Stimulated activated CD8-positive, alpha-beta memory T cell treated with anti-CD3 and anti-CD28 coated beads, Interleukin-4, amount 100 ng/mL, for 48 hours (primary cell): ENCODE measurements at regions not wholly inside any gene's neighbourhood (a gene's known extent, or its start where the extent isn't known, plus 50 kb on each side); places are given as distances from the start of the nearest gene placed in this dataset.
"Not testable (repeated sequence)": the region's sequence is repeated elsewhere in the genome, so short reads cannot be mapped to it uniquely, and the experiment has no call there.

Experiments
- DNase-seq: peaks from one replicate; pipeline ENCODE4 v3.0.0-alpha.2; 2020

DNA sequence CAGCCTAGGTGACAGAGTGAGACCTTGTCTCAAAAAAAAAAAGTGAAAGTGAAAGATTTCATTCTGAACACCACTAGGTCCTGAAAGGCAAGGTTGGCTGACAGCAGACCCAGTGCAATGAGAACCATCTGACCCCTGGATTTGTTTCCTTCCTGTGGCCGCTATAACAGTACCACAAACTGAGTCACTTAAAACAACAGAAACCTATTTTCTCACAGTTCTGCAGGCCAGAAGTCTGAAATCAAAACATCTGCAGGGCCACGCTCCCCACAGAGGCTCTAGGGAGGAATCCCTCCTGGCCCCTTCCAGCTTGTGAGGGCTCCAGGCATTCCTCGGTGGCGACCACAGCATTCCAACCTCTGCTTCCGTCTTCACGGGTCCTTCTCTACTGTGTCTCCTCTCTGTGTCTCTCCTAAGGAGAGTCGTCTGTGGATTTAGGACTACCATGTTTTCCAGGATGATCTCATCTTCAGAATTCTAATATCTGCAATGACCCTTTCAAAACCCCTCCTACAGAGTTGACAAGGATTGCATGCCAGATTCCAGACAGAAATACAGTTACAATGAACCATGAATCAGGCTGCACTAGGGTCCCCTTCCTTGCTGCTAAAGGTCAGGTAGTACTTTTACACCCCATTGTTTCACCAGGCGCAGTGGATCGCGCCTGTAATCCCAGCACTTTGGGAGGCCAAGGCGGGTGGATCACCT is 78.0 kb upstream of the ADGRL1 start:
- peak; percentile 34 for DNase-seq

DNA sequence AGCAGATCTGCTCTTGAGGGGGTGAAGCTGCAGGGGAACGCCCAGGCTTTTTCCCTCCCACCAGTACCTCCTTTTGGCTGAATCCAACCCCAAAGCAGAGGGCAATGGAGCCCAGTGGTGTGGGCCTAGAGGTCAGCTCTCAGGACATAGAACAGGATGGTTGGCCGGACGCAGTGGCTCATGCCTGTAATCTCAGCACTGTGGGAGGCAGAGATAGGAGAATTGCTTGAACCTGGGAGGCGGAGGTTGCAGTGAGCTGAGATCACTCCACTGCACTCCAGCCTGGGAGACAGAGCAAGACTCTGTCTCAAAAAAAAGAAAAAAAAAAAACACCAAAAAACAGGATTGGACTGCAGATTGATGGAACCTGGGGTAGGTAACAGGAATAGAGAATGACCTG is 73.3 kb upstream of the ADGRL1 start:
- not testable (repeated sequence) for DNase-seq

DNA sequence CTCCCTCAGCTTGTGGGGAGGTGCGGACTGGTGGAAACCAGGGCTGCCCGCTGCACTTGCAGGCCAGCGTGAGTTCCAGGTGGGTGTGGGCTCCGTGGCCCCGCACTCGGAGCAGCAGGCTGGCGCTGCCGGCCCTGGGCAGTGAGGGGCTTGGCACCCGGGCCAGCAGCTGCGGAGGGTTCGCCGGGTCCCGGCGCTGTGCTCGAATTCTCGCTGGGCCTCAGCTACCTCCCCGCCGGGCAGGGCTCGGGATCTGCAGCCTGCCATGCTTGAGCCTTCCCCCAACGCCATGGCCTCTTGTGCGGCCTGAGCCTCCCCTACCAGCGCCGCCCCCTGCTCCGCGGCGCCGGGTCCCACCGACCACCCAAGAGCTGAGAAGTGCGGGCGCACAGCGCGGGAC is 71.6 kb upstream of the ADGRL1 start:
- no peak for DNase-seq

DNA sequence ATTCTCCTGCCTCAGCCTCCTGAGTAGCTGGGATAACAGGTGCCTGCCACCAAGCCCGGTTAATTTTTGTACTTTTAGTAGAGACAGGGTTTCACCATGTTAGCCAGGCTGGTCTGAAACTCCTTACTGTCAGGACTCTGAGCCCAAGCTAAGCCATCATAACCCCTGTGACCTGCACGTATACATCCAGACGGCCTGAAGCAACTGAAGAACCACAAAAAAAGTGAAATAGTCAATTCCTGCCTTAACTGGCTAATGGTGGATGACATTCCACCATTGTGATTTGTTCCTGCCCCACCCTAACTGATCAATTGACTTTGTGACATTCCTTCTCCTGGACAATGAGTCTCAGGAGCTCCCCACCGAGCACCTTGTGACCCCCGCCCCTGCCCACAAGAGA is 69.9 kb upstream of the ADGRL1 start:
- not testable (repeated sequence) for DNase-seq

DNA sequence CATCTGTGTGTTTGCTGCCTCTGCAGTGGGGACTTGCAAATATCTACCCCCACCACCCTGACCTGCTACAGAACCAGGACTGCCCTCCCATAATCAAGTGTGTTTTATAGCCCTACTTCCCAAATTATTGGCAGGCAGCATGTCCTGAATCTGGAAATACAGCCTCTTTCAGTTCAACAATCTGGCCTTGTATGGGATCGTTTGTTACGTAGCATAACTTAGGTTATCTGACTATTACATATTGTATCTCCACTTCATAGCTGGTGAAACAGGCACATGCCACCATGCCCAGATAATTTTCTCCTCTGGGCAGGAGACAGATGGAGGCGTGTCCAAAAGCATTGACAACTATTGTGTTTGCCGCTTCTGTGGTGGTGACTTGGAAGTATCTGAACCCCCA is 66.7 kb upstream of the ADGRL1 start:
- DNase-seq, result no peak

DNA sequence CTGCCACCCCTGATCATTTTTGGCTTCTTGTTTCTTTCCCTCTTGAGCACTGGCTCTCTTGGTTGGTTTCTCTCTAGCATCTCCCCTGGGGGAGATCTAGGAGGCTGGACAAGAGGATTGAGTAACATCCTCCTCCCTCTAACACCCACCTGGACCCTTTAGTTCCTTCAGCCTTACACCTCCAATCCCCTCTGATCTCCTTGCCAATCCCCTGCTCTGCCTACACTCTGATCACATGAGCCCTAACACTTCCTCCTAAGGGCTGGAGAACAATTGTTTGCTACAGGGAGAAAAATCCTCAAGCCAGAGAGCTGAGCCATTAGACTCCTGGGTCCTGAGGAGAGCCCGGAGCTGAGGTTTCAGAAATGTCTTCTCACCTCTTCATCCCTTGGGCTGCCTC is 65.9 kb upstream of the ADGRL1 start:
- no peak for DNase-seq

DNA sequence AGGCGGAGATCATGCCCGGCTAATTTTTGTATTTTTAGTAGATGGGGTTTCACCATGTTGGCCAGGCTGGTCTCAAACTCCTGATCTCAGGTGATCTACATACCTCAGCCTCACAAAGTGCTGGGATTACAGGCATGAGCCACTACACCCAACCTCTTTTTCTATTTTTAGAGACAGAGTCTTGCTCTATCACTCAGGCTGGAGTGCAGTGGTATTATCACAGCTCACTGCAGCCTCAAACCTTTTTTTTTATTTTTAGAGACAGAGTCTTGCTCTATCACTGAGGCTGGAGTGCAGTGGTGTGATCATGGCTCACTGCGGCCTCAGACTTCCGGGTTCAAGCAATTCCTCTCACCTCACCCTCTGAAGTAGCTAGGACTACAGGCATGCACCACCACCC is 64.6 kb upstream of the ADGRL1 start:
- DNase-seq, result not testable (repeated sequence)

DNA sequence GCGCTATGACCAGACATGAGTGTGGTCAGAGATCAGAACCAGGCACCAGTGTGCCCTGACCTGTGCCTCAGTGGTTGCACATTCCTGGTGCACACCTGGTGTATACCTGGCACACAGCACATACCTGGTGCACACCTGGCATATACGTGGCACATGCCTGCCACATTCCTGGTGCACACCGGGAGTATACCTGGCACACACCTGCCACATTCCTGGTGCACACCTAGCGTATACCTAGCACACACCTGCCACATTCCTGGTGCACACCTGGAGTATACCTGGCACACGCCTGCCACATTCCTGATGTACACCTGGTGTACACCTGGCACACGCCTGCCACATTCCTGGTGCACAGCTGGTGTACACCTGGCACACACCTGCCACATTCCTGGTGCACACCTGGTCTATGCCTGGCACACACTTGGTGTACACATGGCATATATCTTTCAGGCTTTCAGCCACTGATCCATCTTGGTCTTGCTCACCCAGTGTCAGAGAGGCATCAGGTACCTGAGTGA is 61.3 kb upstream of the ADGRL1 start:
- no peak for DNase-seq

DNA sequence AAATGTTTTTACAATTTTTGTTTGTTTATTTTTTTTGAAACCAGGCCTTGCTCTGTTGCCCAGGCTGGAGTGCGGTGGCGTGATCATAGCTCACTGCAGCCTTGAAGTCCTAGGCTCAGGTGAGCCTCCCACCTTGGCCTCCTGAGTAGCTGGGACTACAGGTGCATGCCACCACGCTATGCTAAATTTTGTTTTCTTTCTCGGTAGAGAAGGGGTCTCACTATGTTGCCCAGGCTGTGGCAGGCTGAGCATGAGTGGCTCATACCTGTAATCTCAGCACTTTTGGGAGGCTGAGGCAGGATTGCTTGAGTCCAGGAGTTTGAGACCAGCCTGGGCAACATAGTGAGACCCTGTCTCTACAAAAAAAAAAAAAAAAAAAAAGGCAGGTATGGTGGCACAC is 60.2 kb upstream of the ADGRL1 start:
- DNase-seq, result not testable (repeated sequence)

DNA sequence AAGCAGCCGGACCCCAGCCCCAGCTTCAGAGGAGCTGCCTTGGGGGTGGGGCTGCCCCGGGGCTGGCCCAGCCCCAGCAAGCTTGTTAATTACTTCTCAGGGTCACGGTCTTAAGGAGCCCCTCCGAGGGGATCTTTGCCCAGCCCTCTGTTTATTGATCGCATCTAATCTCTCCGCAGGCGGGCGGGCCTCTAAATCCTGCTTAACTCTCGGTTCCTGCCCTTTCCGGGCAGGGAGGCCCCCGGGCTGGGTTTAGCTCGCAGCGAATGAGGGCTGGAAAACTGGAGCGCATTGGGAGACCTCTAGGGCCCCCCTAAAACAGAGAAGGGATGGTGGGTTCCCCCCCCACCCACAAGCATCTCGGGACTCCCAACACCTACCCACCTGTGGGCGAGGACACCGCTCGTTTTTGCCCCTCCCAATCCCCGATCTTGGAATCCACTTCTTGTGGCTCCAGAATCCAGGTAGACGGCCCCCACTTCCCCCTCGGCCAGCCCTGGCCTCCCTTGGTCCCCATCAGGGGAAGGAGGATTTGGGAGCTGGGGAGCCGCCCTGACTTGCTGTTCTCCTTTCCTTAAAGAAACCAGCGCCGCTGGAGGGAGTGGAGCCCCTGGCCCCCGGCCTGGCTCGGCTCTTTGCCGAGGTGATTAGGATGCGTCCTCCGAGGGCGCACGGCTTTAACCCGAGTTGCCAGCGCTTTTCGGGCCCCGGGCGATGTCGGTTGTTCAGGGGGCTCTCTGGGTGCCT is 59.5 kb upstream of the ADGRL1 start:
- no peak for DNase-seq

DNA sequence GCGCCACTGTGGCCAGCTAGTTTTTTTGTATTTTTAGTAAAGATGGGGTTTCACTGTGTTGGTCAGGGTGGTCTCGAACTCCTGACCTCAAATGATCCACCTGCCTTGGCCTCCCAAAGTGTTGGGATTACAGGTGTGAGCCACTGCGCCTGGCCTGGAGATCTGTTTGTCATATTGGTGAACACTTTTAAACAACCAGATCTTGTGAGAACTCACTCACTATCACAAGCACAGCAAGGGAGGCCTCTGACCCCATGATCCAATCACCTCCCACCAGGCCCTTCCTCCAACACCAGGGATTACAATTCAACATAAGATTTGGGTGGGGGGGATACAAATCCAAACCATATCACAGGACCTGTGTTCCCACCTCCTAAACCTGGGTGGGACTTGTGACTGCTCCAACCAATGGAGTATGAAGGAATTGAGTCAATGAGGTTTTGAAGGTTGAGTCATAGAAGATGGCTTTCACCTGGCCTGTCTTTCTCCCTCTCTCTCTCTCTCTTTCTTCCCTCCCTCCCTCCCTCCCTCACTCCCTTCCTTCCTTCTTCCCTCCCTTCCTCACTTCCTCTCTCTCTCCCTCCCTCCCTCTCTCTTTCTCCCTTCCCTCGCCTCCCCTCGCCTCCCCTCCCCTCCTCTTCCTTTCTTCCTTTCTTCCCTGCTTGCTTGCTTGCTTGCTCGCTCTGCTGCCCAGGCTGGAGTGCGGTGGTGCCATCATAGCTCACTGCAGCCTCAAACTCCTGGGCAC is 50.1 kb upstream of the ADGRL1 start:
- DNase-seq, result not testable (repeated sequence)
